ENCODE measurements at regions not wholly inside any gene's neighbourhood (a gene's known extent, or its start where the extent isn't known, plus 50 kb on each side); places are given as distances from the start of the nearest gene placed in this dataset.

- TF ChIP-seq RB1 (IDR thresholded peaks at IDR 0.05; ENCODE audit: low read depth) = no peak
- no peak for TF ChIP-seq ZNF134 (CRISPR knock-in tag; conservative IDR thresholded peaks at IDR 0.05)
- no peak for TF ChIP-seq ZNF165 (CRISPR knock-in tag; IDR thresholded peaks at IDR 0.05; ENCODE audit: borderline replicate concordance)
- TF ChIP-seq TEAD2 (tag; IDR thresholded peaks at IDR 0.05) = no peak
- peak; percentile 42; the same call in 1 of the 2 replicates for TF ChIP-seq SMARCA4 (IDR thresholded peaks at IDR 0.05)
- TF ChIP-seq, protein P1, sequence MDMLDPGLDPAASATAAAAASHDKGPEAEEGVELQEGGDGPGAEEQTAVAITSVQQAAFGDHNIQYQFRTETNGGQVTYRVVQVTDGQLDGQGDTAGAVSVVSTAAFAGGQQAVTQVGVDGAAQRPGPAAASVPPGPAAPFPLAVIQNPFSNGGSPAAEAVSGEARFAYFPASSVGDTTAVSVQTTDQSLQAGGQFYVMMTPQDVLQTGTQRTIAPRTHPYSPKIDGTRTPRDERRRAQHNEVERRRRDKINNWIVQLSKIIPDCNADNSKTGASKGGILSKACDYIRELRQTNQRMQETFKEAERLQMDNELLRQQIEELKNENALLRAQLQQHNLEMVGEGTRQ (CRISPR knock-in tag; IDR thresholded peaks at IDR 0.05) = no peak
- TF ChIP-seq, protein P2, sequence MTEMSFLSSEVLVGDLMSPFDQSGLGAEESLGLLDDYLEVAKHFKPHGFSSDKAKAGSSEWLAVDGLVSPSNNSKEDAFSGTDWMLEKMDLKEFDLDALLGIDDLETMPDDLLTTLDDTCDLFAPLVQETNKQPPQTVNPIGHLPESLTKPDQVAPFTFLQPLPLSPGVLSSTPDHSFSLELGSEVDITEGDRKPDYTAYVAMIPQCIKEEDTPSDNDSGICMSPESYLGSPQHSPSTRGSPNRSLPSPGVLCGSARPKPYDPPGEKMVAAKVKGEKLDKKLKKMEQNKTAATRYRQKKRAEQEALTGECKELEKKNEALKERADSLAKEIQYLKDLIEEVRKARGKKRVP (CRISPR knock-in tag; IDR thresholded peaks at IDR 0.05) = peak; percentile 96
- TF ChIP-seq CTCFL (IDR thresholded peaks at IDR 0.05; ENCODE audit: borderline replicate concordance, insufficient read depth, low read depth, low read length, poor library complexity, severe bottlenecking) = no peak
- TF ChIP-seq, protein P3, sequence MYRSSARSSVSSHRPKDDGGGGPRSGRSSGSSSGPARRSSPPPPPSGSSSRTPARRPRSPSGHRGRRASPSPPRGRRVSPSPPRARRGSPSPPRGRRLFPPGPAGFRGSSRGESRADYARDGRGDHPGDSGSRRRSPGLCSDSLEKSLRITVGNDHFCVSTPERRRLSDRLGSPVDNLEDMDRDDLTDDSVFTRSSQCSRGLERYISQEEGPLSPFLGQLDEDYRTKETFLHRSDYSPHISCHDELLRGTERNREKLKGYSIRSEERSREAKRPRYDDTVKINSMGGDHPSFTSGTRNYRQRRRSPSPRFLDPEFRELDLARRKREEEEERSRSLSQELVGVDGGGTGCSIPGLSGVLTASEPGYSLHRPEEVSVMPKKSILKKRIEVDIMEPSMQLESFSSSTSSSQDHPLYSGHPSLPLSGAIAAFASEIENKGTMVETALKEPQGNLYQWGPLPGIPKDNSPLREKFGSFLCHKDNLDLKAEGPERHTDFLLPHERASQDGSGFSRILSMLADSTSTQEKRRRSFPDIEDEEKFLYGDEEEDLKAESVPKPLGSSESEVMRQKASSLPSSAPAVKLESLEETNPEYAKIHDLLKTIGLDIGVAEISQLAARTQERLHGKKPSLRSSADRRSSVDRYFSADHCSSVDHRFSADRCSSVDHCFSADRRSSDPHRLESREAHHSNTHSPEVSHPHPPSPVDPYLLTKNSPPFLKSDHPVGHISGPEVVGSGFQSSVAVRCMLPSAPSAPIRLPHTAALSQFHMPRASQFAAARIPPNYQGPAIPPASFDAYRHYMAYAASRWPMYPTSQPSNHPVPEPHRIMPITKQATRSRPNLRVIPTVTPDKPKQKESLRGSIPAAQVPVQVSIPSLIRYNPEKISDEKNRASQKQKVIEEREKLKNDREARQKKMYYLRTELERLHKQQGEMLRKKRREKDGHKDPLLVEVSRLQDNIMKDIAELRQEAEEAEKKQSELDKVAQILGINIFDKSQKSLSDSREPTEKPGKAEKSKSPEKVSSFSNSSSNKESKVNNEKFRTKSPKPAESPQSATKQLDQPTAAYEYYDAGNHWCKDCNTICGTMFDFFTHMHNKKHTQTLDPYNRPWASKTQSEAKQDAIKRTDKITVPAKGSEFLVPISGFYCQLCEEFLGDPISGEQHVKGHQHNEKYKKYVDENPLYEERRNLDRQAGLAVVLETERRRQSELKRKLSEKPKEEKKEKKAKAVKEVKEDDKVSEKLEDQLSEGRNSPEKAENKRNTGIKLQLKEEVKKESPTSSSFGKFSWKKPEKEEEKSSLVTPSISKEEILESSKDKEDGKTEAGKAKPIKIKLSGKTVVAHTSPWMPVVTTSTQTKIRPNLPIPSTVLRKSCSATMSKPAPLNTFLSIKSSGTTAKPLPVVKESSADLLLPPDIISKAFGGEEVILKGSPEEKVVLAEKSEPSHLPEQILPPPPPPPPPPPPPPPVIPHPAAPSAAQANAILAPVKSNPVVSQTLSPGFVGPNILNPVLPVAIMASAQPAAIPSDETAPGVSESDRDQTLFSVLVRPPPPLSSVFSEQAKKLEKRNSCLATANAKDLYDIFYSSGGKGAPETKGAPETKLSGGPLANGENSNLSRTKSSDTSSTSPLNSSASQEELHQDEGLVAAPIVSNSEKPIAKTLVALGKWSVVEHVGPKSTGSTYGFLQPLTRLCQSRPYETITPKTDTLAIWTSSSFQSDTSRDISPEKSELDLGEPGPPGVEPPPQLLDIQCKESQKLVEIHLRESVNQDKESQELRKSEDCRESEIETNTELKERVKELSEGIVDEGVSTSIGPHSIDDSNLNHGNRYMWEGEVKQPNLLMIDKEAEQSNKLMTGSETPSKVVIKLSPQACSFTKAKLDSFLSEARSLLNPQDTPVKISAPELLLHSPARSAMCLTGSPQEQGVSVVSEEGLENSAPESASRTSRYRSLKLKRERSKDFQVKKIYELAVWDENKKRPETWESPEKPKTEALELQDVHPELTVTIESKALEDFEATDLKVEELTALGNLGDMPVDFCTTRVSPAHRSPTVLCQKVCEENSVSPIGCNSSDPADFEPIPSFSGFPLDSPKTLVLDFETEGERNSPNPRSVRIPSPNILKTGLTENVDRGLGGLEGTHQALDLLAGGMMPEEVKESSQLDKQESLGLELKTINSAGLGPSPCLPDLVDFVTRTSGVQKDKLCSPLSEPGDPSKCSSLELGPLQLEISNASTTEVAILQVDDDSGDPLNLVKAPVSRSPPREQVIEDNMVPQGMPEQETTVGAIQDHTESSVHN (IDR thresholded peaks at IDR 0.05; ENCODE audit: borderline replicate concordance in 1 of 2, low read depth in 1 of 2) = no peak
- no peak for TF ChIP-seq MAFK (IDR thresholded peaks at IDR 0.05; ENCODE audit: low read length)
- TF ChIP-seq CBFA2T2 (conservative IDR thresholded peaks at IDR 0.05) = no peak
- peak; percentile 78 for TF ChIP-seq EP300 (IDR thresholded peaks at IDR 0.05; ENCODE audit: low read length)
- no peak for TF ChIP-seq IRF1 (CRISPR knock-in tag; IDR thresholded peaks at IDR 0.05; ENCODE audit: borderline replicate concordance)
- TF ChIP-seq XRCC4 (IDR thresholded peaks at IDR 0.05; ENCODE audit: extremely low read depth, insufficient read depth, insufficient read length) = no peak
- TF ChIP-seq FOXA3 (CRISPR knock-in tag; conservative IDR thresholded peaks at IDR 0.05 in 1 of 2, IDR thresholded peaks at IDR 0.05 in 1 of 2) = no peak
Measured at GRCh38 chr10:28973309-28973972, 296.1 kb downstream of the BAMBI start (continued).
